GM23248 (cell line): ENCODE measurements at regions not wholly inside any gene's neighbourhood (a gene's known extent, or its start where the extent isn't known, plus 50 kb on each side); places are given as distances from the start of the nearest gene placed in this dataset.

Source experiments
- DNase-seq: peaks from one replicate; pipeline ENCODE4 v3.0.0-alpha.2; 2015
- H2AFZ ChIP-seq: fragments of 200-600 bp; sonication (generic); 2 replicates; pipeline ENCODE4 v1.6.1; 2016; ENCODE audit warnings: antibody characterized with exemption
- H3F3A ChIP-seq: fragments of 200-600 bp; sonication (generic); 2 replicates; pipeline ENCODE4 v1.6.1; 2016; ENCODE audit warnings: mild to moderate bottlenecking, antibody characterized with exemption, mixed run types; ENCODE audit not compliant: insufficient read depth
- H3K27ac ChIP-seq: fragments of 200-600 bp; sonication (generic); 2 replicates; pipeline ENCODE4 v1.5.1; 2016; ENCODE audit warnings: mild to moderate bottlenecking
- H3K27me3 ChIP-seq: fragments of 200-600 bp; sonication (generic); replicated peaks from 2 replicates; pipeline ENCODE4 v1.6.1; 2016; ENCODE audit warnings: mild to moderate bottlenecking; ENCODE audit not compliant: insufficient read depth
- H3K36me3 ChIP-seq: fragments of 200-600 bp; sonication (generic); 2 replicates; pipeline ENCODE4 v1.6.1; 2016; ENCODE audit warnings: low read depth, mild to moderate bottlenecking
- H3K4me1 ChIP-seq: fragments of 200-600 bp; sonication (generic); 2 replicates; pipeline ENCODE4 v1.6.1; 2016; ENCODE audit warnings: mild to moderate bottlenecking; ENCODE audit not compliant: insufficient read depth
- H3K4me2 ChIP-seq: fragments of 200-600 bp; sonication (generic); one replicate; pipeline ENCODE4 v1.6.1; 2016; ENCODE audit warnings: mild to moderate bottlenecking; ENCODE audit not compliant: unreplicated experiment
- H3K4me3 ChIP-seq: fragments of 200-600 bp; sonication (generic); 2 replicates; pipeline ENCODE4 v1.5.1; 2016; ENCODE audit warnings: mild to moderate bottlenecking
- H3K79me2 ChIP-seq: fragments of 200-600 bp; sonication (generic); 2 replicates; pipeline ENCODE4 v1.6.1; 2016; ENCODE audit warnings: mild to moderate bottlenecking; ENCODE audit not compliant: insufficient read depth
- H3K9ac ChIP-seq: fragments of 200-600 bp; sonication (generic); 2 replicates; pipeline ENCODE4 v1.6.1; 2016; ENCODE audit warnings: mild to moderate bottlenecking
- H3K9me2 ChIP-seq: fragments of 200-600 bp; sonication (generic); 2 replicates; pipeline ENCODE4 v1.6.1; 2016; ENCODE audit warnings: mixed run types, mild to moderate bottlenecking, moderate library complexity; ENCODE audit not compliant: insufficient read depth
- H3K9me3 ChIP-seq: fragments of 200-600 bp; sonication (generic); one replicate; pipeline ENCODE4 v1.6.1; 2017; ENCODE audit warnings: low read depth
- H4K20me1 ChIP-seq: fragments of 200-600 bp; sonication (generic); 2 replicates; pipeline ENCODE4 v1.6.0; 2016; ENCODE audit not compliant: insufficient read depth
- EZH2 ChIP-seq: fragments of 200-600 bp; sonication (generic); IDR thresholded peaks from 2 replicates; pipeline ENCODE4 v1.6.1; 2018; ENCODE audit warnings: antibody characterized with exemption, mild to moderate bottlenecking; ENCODE audit not compliant: insufficient read depth, poor library complexity, severe bottlenecking
- EZH2phosphoT487 ChIP-seq: fragments of 200-600 bp; sonication (generic); IDR thresholded peaks from 2 replicates; pipeline ENCODE4 v1.6.1; 2018; ENCODE audit warnings: antibody characterized with exemption, moderate library complexity, mild to moderate bottlenecking, low read depth; ENCODE audit not compliant: insufficient read depth
- WGBS, 2 experiments: methylation state at CpG; one replicate each; pipeline ENCODE4 v1.1.6; 2015 to 2017; ENCODE audit warnings: low lambda C conversion rate in 2 of 2, low coverage in 1 of 2; ENCODE audit errors: missing lambda C conversion rate in 2 of 2; 5-methylcytosine and 5-hydroxymethylcytosine counted together
- in situ Hi-C: fragments of 300-500 bp; cut with MboI; formaldehyde crosslinking; loops from 2 replicates; pipeline ENCODE4 v1.15.0; 2020

DNA sequence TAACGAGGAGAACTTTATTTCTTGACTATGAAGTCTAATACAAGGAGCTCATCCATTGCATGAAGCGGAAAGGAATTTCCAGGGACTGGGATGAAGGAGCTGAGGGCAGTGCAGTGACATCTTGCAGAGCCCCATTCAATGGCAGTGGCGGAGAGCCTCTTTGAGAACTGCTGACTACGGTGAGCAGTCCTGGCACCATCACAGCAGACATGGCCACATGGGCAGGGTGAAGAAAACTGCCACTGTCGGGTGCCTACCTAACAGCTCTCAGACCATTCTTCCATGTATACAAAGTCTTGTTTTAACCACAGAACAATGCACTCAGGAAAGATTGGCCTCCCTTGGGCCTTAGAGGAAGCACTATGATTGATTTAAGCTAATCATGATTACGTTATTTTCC is 506.1 kb upstream of the DCC start:
- DNase-seq, result no peak
- H3K27ac ChIP-seq, result no peak overlapping the region
- no peaks in the 10 kb centered on the region for H4K20me1 ChIP-seq
- WGBS, 2 experiments, result 13 to 17% methylated on average over 6 of the region's 6 CpGs
- H3K4me3 ChIP-seq, result no peak overlapping the region
- H3K79me2 ChIP-seq, result no peaks in the 10 kb centered on the region
- no peak overlapping the region for H3K4me2 ChIP-seq
- H3K9me2 ChIP-seq, result no peaks in the 10 kb centered on the region
- H3K9me3 ChIP-seq, result no peaks in the 10 kb centered on the region
- no peak for TF ChIP-seq EZH2phosphoT487
- TF ChIP-seq EZH2, result no peak
- H3K27me3 ChIP-seq, result no peaks in the 10 kb centered on the region
- H3F3A ChIP-seq, result no peaks in the 10 kb centered on the region
- H3K36me3 ChIP-seq, result no peaks in the 10 kb centered on the region
- H2AFZ ChIP-seq, result no peak overlapping the region
- H3K9ac ChIP-seq, result no peak overlapping the region
- in situ Hi-C loops, result no loop called here
- no peaks in the 10 kb centered on the region for H3K4me1 ChIP-seq

GRCh38 chr18:51848702-51849101 is 491.3 kb upstream of the DCC start:
- Histone ChIP-seq H3F3A (no peaks in the 10 kb centered on the region), H3K36me3 (no peaks in the 10 kb centered on the region)

DNA sequence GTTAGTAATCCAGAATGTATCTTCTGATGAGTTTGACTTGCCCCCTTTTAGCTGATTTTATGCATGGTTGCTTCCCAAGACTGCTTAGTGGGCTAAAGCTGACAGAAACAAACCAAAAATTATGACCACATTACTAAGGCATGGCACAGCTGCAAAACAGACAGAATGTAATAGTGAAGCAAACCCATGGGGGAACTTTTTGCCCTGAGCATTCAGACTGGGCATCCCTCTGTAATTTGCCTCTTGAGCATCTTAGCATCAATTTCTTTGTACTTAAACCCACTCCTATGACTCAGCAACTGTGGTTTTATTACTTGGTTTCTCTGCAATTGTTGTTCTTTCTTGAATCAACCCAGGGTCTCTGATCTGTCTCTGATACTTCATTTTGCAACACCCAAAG is 487.3 kb upstream of the DCC start:
- Histone ChIP-seq H3K27ac (no peak overlapping the region), H3K4me3 (no peak overlapping the region), H3K36me3 (no peaks in the 10 kb centered on the region), H3K9me3 (no peaks in the 10 kb centered on the region), H3K4me2 (no peak overlapping the region), H4K20me1 (no peaks in the 10 kb centered on the region), H2AFZ (no peak overlapping the region), H3F3A (no peaks in the 10 kb centered on the region), H3K27me3 (no peaks in the 10 kb centered on the region), H3K79me2 (no peaks in the 10 kb centered on the region), H3K4me1 (no peaks in the 10 kb centered on the region), H3K9ac (no peak overlapping the region), H3K9me2 (no peaks in the 10 kb centered on the region)
- no peak for TF ChIP-seq EZH2
- TF ChIP-seq EZH2phosphoT487, result no peak
- no peak for DNase-seq
- in situ Hi-C loops, result no loop called here

More at GRCh38 chr18:51848702-51849101, 491.3 kb upstream of the DCC start:
- in situ Hi-C loops, result no loop called here
- WGBS, 2 experiments, result 33 to 34% methylated on average over 2 of the region's 2 CpGs
- no peak overlapping the region for H3K4me2 ChIP-seq
- TF ChIP-seq EZH2 (no peak), EZH2phosphoT487 (no peak)
- no peak overlapping the region for H3K27ac ChIP-seq
- no peaks in the 10 kb centered on the region for H3K9me2 ChIP-seq
- DNase-seq, result no peak
- H3K4me1 ChIP-seq, result no peaks in the 10 kb centered on the region
- no peaks in the 10 kb centered on the region for H3K27me3 ChIP-seq
- H4K20me1 ChIP-seq, result no peaks in the 10 kb centered on the region
- no peak overlapping the region for H2AFZ ChIP-seq
- no peaks in the 10 kb centered on the region for H3K79me2 ChIP-seq
- H3K4me3 ChIP-seq, result no peak overlapping the region
- no peak overlapping the region for H3K9ac ChIP-seq
- no peaks in the 10 kb centered on the region for H3K9me3 ChIP-seq

GRCh38 chr18:51857989-51858388 is 482.0 kb upstream of the DCC start:
- 11 to 13% methylated on average over 5 of the region's 5 CpGs for WGBS, 2 experiments
- in situ Hi-C loops, result no loop called here

DNA sequence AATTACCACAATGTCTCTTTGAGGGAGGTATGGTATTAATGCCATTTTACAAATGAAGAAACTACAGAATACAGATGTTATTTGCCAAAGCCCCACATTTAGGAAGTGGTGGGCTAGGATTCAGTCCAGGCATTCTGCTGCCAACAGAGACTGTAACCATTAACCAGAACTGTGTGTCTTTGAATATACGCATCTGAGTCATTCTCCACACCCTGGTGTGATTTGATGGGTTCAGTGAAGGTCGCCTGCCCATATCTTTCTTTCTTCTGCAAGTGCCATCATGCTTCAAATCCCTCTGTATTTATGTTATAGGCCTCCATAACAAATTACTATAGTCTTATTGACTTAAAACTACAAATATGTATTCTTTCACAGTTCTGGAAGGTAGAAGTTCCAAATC is 479.0 kb upstream of the DCC start:
- no peaks in the 10 kb centered on the region for H4K20me1 ChIP-seq
- no peaks in the 10 kb centered on the region for H3K9me2 ChIP-seq
- H3K9ac ChIP-seq, result no peak overlapping the region
- in situ Hi-C loops, result no loop called here
- TF ChIP-seq EZH2phosphoT487 (no peak), EZH2 (no peak)
- no peak overlapping the region for H3K4me2 ChIP-seq
- H3K36me3 ChIP-seq, result no peaks in the 10 kb centered on the region
- no peak overlapping the region for H3K4me3 ChIP-seq
- 13 to 26% methylated on average over 2 of the region's 2 CpGs for WGBS, 2 experiments
- H3K4me1 ChIP-seq, result no peaks in the 10 kb centered on the region
- H2AFZ ChIP-seq, result no peak overlapping the region
- no peaks in the 10 kb centered on the region for H3K9me3 ChIP-seq
- H3K27me3 ChIP-seq, result no peaks in the 10 kb centered on the region
- no peaks in the 10 kb centered on the region for H3K79me2 ChIP-seq
- no peaks in the 10 kb centered on the region for H3F3A ChIP-seq
- DNase-seq, result no peak
- H3K27ac ChIP-seq, result no peak overlapping the region

More at GRCh38 chr18:51857989-51858388, 482.0 kb upstream of the DCC start:
- no peak overlapping the region for H3K9ac ChIP-seq
- no peaks in the 10 kb centered on the region for H3F3A ChIP-seq
- no peak overlapping the region for H3K4me2 ChIP-seq
- no peak overlapping the region for H2AFZ ChIP-seq
- H3K9me3 ChIP-seq, result no peaks in the 10 kb centered on the region
- H3K36me3 ChIP-seq, result no peaks in the 10 kb centered on the region
- no peaks in the 10 kb centered on the region for H3K27me3 ChIP-seq
- no peak overlapping the region for H3K27ac ChIP-seq
- no peak for DNase-seq
- H4K20me1 ChIP-seq, result no peaks in the 10 kb centered on the region
- no peak for TF ChIP-seq EZH2
- no peak for TF ChIP-seq EZH2phosphoT487
- no peak overlapping the region for H3K4me3 ChIP-seq
- no peaks in the 10 kb centered on the region for H3K79me2 ChIP-seq
- H3K4me1 ChIP-seq, result no peaks in the 10 kb centered on the region
- no peaks in the 10 kb centered on the region for H3K9me2 ChIP-seq
